ENCODE measurements at regions not wholly inside any gene's neighbourhood (a gene's known extent, or its start where the extent isn't known, plus 50 kb on each side); places are given as distances from the start of the nearest gene placed in this dataset.

- Mint-ChIP-seq H3K27ac (ENCODE audit: unreplicated experiment) (no peak overlapping the region), H3K27me3 (ENCODE audit: low read depth, unreplicated experiment) (no peaks in the 10 kb centered on the region), H3K9me3 (ENCODE audit: unreplicated experiment) (no peaks in the 10 kb centered on the region), H3K4me3 (ENCODE audit: unreplicated experiment) (no peak overlapping the region), H3K4me1 (ENCODE audit: low read depth, unreplicated experiment) (no peaks in the 10 kb centered on the region), H3K36me3 (ENCODE audit: low read depth, unreplicated experiment) (no peaks in the 10 kb centered on the region)
- no peak for FAIRE-seq
- H3K9ac ChIP-seq (ENCODE audit: low read length): no peak overlapping the region
- DNase-seq (ENCODE audit: low read depth): no peak
- H3K27me3 ChIP-seq (ENCODE audit: insufficient read depth, low read length): no peaks in the 10 kb centered on the region
- H3K4me3 ChIP-seq (ENCODE audit: insufficient read depth, low read depth, low read length): no peak overlapping the region
- no peaks in the 10 kb centered on the region for H4K20me1 ChIP-seq (ENCODE audit: insufficient read depth, low read length)
- TF ChIP-seq EZH2 (IDR thresholded peaks at IDR 0.05; ENCODE audit: insufficient read depth, low read length): no peak
- TF ChIP-seq, protein P1, sequence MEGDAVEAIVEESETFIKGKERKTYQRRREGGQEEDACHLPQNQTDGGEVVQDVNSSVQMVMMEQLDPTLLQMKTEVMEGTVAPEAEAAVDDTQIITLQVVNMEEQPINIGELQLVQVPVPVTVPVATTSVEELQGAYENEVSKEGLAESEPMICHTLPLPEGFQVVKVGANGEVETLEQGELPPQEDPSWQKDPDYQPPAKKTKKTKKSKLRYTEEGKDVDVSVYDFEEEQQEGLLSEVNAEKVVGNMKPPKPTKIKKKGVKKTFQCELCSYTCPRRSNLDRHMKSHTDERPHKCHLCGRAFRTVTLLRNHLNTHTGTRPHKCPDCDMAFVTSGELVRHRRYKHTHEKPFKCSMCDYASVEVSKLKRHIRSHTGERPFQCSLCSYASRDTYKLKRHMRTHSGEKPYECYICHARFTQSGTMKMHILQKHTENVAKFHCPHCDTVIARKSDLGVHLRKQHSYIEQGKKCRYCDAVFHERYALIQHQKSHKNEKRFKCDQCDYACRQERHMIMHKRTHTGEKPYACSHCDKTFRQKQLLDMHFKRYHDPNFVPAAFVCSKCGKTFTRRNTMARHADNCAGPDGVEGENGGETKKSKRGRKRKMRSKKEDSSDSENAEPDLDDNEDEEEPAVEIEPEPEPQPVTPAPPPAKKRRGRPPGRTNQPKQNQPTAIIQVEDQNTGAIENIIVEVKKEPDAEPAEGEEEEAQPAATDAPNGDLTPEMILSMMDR (IDR thresholded peaks at IDR 0.05; ENCODE audit: insufficient read depth, low read depth, low read length): no peak
- H3K9me3 ChIP-seq (ENCODE audit: insufficient read depth, low read depth, low read length): no peaks in the 10 kb centered on the region
- H3K79me2 ChIP-seq (ENCODE audit: insufficient read depth, low read length): no peaks in the 10 kb centered on the region
- H3K36me3 ChIP-seq (ENCODE audit: insufficient read depth, low read length): no peaks in the 10 kb centered on the region
- no peaks in the 10 kb centered on the region for H3K4me1 ChIP-seq (ENCODE audit: insufficient read depth, low read length)
- H3K27ac ChIP-seq (ENCODE audit: low read depth, low read length): no peak overlapping the region
- H2AFZ ChIP-seq (ENCODE audit: low read depth, low read length): no peak overlapping the region
- no peak overlapping the region for H3K4me2 ChIP-seq (ENCODE audit: low read length)
Observed at GRCh38 chr12:82108615-82109014, 249.6 kb downstream of the CCDC59 start.

DNA sequence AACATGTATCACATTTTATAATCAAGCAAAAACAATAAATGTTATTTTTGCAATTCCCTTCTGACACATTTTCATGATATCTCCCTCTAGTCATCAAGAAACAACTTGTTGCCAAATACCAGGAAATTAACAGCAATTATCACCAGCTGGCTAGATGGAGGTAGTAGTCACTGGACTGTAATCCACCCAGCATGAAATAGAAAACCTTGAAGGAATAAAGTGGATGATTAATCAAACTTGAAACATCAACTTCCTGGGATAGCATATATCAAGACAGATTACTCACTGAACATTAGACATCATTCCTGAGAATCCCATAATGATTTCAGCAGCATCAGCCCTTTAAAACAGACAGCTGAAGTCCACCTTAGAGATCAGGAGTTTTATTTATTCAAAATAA is 259.0 kb downstream of the CCDC59 start:
- no peaks in the 10 kb centered on the region for H3K4me1 Mint-ChIP-seq (ENCODE audit: low read depth, unreplicated experiment)
- Histone ChIP-seq H3K36me3 (ENCODE audit: insufficient read depth, low read length) (no peaks in the 10 kb centered on the region), H3K27ac (ENCODE audit: low read depth, low read length) (no peak overlapping the region), H3K4me1 (ENCODE audit: insufficient read depth, low read length) (no peaks in the 10 kb centered on the region), H3K79me2 (ENCODE audit: insufficient read depth, low read length) (no peaks in the 10 kb centered on the region), H3K4me2 (ENCODE audit: low read length) (no peak overlapping the region), H3K9ac (ENCODE audit: low read length) (no peak overlapping the region), H3K9me3 (ENCODE audit: insufficient read depth, low read depth, low read length) (no peaks in the 10 kb centered on the region), H2AFZ (ENCODE audit: low read depth, low read length) (no peak overlapping the region), H3K27me3 (ENCODE audit: insufficient read depth, low read length) (no peaks in the 10 kb centered on the region), H4K20me1 (ENCODE audit: insufficient read depth, low read length) (no peaks in the 10 kb centered on the region), H3K4me3 (ENCODE audit: insufficient read depth, low read depth, low read length) (no peak overlapping the region)
- no peaks in the 10 kb centered on the region for H3K27me3 Mint-ChIP-seq (ENCODE audit: low read depth, unreplicated experiment)
- DNase-seq (ENCODE audit: low read depth) (peak; percentile 44), FAIRE-seq (no peak)
- no peaks in the 10 kb centered on the region for H3K9me3 Mint-ChIP-seq (ENCODE audit: unreplicated experiment)
- H3K4me3 Mint-ChIP-seq (ENCODE audit: unreplicated experiment): no peak overlapping the region
- no peak overlapping the region for H3K27ac Mint-ChIP-seq (ENCODE audit: unreplicated experiment)
- no peaks in the 10 kb centered on the region for H3K36me3 Mint-ChIP-seq (ENCODE audit: low read depth, unreplicated experiment)
- no peak for TF ChIP-seq EZH2 (IDR thresholded peaks at IDR 0.05; ENCODE audit: insufficient read depth, low read length)
- TF ChIP-seq, protein P1 (IDR thresholded peaks at IDR 0.05; ENCODE audit: insufficient read depth, low read depth, low read length): no peak

DNA sequence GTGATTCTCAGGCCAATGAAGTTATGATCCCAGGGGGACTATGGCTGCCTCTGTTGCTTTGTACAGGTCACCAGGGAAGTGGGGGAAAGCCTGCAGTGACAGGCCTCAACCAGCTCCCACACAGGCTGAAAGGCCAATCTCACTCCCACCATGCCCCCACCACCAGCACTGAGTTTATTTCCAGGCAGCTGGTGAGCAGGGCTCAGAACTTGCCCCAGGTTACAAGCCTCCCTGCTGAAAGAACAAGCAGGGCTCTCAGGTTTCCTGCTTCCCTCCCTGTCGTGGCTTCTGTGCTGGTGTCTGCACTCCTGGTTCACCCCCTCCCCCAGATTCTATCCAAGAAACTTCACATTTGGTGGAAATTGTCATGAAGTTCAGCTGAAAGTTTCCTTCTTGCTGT is 260.3 kb downstream of the CCDC59 start:
- H3K4me3 Mint-ChIP-seq (ENCODE audit: unreplicated experiment): no peak overlapping the region
- no peak overlapping the region for H3K4me3 ChIP-seq (ENCODE audit: insufficient read depth, low read depth, low read length)
- DNase-seq (ENCODE audit: low read depth) (no peak), FAIRE-seq (no peak)
- no peak overlapping the region for H3K9ac ChIP-seq (ENCODE audit: low read length)
- no peaks in the 10 kb centered on the region for H3K79me2 ChIP-seq (ENCODE audit: insufficient read depth, low read length)
- no peaks in the 10 kb centered on the region for H3K36me3 Mint-ChIP-seq (ENCODE audit: low read depth, unreplicated experiment)
- H3K4me2 ChIP-seq (ENCODE audit: low read length): no peak overlapping the region
- H4K20me1 ChIP-seq (ENCODE audit: insufficient read depth, low read length): no peaks in the 10 kb centered on the region
- no peaks in the 10 kb centered on the region for H3K4me1 Mint-ChIP-seq (ENCODE audit: low read depth, unreplicated experiment)
- H2AFZ ChIP-seq (ENCODE audit: low read depth, low read length): no peak overlapping the region
- no peaks in the 10 kb centered on the region for H3K27me3 Mint-ChIP-seq (ENCODE audit: low read depth, unreplicated experiment)
- no peaks in the 10 kb centered on the region for H3K9me3 ChIP-seq (ENCODE audit: insufficient read depth, low read depth, low read length)
- TF ChIP-seq, protein P1 (IDR thresholded peaks at IDR 0.05; ENCODE audit: insufficient read depth, low read depth, low read length): no peak
- TF ChIP-seq EZH2 (IDR thresholded peaks at IDR 0.05; ENCODE audit: insufficient read depth, low read length): no peak
- no peaks in the 10 kb centered on the region for H3K4me1 ChIP-seq (ENCODE audit: insufficient read depth, low read length)
- H3K27ac Mint-ChIP-seq (ENCODE audit: unreplicated experiment): no peak overlapping the region
- no peak overlapping the region for H3K27ac ChIP-seq (ENCODE audit: low read depth, low read length)
- no peaks in the 10 kb centered on the region for H3K9me3 Mint-ChIP-seq (ENCODE audit: unreplicated experiment)
- H3K27me3 ChIP-seq (ENCODE audit: insufficient read depth, low read length): no peaks in the 10 kb centered on the region
- H3K36me3 ChIP-seq (ENCODE audit: insufficient read depth, low read length): no peaks in the 10 kb centered on the region

Measured in astrocyte (in vitro differentiated cells and primary cell).